ENCODE measurements at regions not wholly inside any gene's neighbourhood (a gene's known extent, or its start where the extent isn't known, plus 50 kb on each side); places are given as distances from the start of the nearest gene placed in this dataset.

- TF ChIP-seq ATF3 (IDR thresholded peaks at IDR 0.05) (no peak), SP1 (IDR thresholded peaks at IDR 0.05; ENCODE audit: low read depth) (no peak), FOSL1 (IDR thresholded peaks at IDR 0.05; ENCODE audit: low read depth) (no peak), EGR1 (IDR thresholded peaks at IDR 0.05; ENCODE audit: low read depth) (no peak)
Observed at GRCh38 chr9:108212184-108212583, 643.6 kb downstream of the ACTL7B start (continued).

GRCh38 chr9:108211411-108211955 lies 644.3 kb downstream of the ACTL7B start:
- H3K79me2 ChIP-seq (ENCODE audit: insufficient read depth, low read length), result no peaks in the 10 kb centered on the region
- H3K9ac ChIP-seq (ENCODE audit: low read length), result no peak overlapping the region
- intact Hi-C loops (cut with micrococcal nuclease), result no loop called here
- H2AFZ ChIP-seq (ENCODE audit: low read depth, low read length, poor library complexity, severe bottlenecking), result no peak overlapping the region
- POLR2A ChIA-PET, result no interaction called here
- no peak overlapping the region for H3K4me2 ChIP-seq (ENCODE audit: low read length)
- H3K4me3 ChIP-seq (replicated peaks in 1 of 2; ENCODE audit: low read depth in 1 of 2, low read length in 2 of 2), result no peak overlapping the region
- no peaks in the 10 kb centered on the region for H3K9me2 ChIP-seq (ENCODE audit: insufficient read depth)
- RAD21 ChIA-PET (ENCODE audit: low non-redundant PET in 1 of 2, low total read pairs in 2 of 2, uncharacterized antibody in 2 of 2, unreplicated experiment in 2 of 2), result no interaction called here
- TF ChIP-seq MAX (IDR thresholded peaks at IDR 0.05) (no peak), EGR1 (IDR thresholded peaks at IDR 0.05; ENCODE audit: low read depth) (no peak), REST (IDR thresholded peaks at IDR 0.05; ENCODE audit: low read depth) (no peak), ATF3 (IDR thresholded peaks at IDR 0.05) (no peak), FOSL1 (IDR thresholded peaks at IDR 0.05; ENCODE audit: low read depth) (no peak), ZFX (IDR thresholded peaks at IDR 0.05) (no peak), CEBPB (IDR thresholded peaks at IDR 0.05; ENCODE audit: low read depth) (no peak), SRF (IDR thresholded peaks at IDR 0.05; ENCODE audit: low read depth) (no peak), ZNF274 (IDR thresholded peaks at IDR 0.05; ENCODE audit: low read depth, low read length) (no peak), TCF7L2 (IDR thresholded peaks at IDR 0.05; ENCODE audit: borderline replicate concordance, extremely low read depth, insufficient read depth, insufficient read length) (no peak), CBX3 (IDR thresholded peaks at IDR 0.05; ENCODE audit: low read depth) (no peak), ELF1 (IDR thresholded peaks at IDR 0.05; ENCODE audit: borderline replicate concordance, low read depth) (no peak), SP1 (IDR thresholded peaks at IDR 0.05; ENCODE audit: low read depth) (no peak), YY1 (IDR thresholded peaks at IDR 0.05; ENCODE audit: extremely low read depth, insufficient replicate concordance, low read depth, low read length) (no peak)
- no TSS peak for BruUV-seq (replicated peaks)
- no peaks in the 10 kb centered on the region for H3K9me3 ChIP-seq (ENCODE audit: control insufficient read depth in 1 of 2, insufficient read depth in 1 of 2, low read depth in 1 of 2, low read length in 2 of 2)
- no peak for DNase-seq (ENCODE audit: low read depth, low spot score)
- H3K27ac ChIP-seq (ENCODE audit: low read depth, low read length), result no peak overlapping the region
- H3K4me1 ChIP-seq (ENCODE audit: control insufficient read depth in 1 of 2, insufficient read depth in 2 of 2, low read length in 2 of 2), result no peaks in the 10 kb centered on the region
- CTCF ChIA-PET, result no interaction called here
- no peaks in the 10 kb centered on the region for H3K27me3 ChIP-seq (ENCODE audit: insufficient read depth, low read length)
- no peaks in the 10 kb centered on the region for H3K36me3 ChIP-seq (ENCODE audit: control insufficient read depth in 1 of 2, insufficient read depth in 2 of 2, low read length in 2 of 2)
- no peak for ATAC-seq
- no peaks in the 10 kb centered on the region for H4K20me1 ChIP-seq (ENCODE audit: insufficient read depth)

All from HCT116 (cell line).